ENCODE measurements at regions not wholly inside any gene's neighbourhood (a gene's known extent, or its start where the extent isn't known, plus 50 kb on each side); places are given as distances from the start of the nearest gene placed in this dataset.

- no peak for DNase-seq (ENCODE audit: low read depth, low spot score)
- no peak overlapping the region for H3K4me3 ChIP-seq
- no peaks in the 10 kb centered on the region for H3K36me3 ChIP-seq (ENCODE audit: insufficient read depth, low read length)
- no peak overlapping the region for H3K9ac ChIP-seq (ENCODE audit: insufficient read length)
- no peaks in the 10 kb centered on the region for H3K9me3 ChIP-seq (ENCODE audit: low read depth, low read length)
- H3K27ac ChIP-seq, result no peak overlapping the region
- TF ChIP-seq POLR2AphosphoS5 (IDR thresholded peaks at IDR 0.05; ENCODE audit: borderline replicate concordance, low read depth, low read length) (no peak), FOXP2 (optimal IDR thresholded peaks at IDR 0.05; ENCODE audit: control extremely low read depth, extremely low read length, insufficient read depth) (no peak), EZH2 (IDR thresholded peaks at IDR 0.05) (no peak)
Measured at GRCh38 chr3:30102356-30102755, 504.0 kb upstream of the TGFBR2 start.

- Histone ChIP-seq H3K27ac (no peak overlapping the region), H3K36me3 (ENCODE audit: insufficient read depth, low read length) (no peaks in the 10 kb centered on the region), H3K4me3 (no peak overlapping the region), H3K9me3 (ENCODE audit: low read depth, low read length) (no peaks in the 10 kb centered on the region), H3K9ac (ENCODE audit: insufficient read length) (no peak overlapping the region)
- DNase-seq (ENCODE audit: low read depth, low spot score), result no peak
- no peak for TF ChIP-seq POLR2AphosphoS5 (IDR thresholded peaks at IDR 0.05; ENCODE audit: borderline replicate concordance, low read depth, low read length)
Measured at GRCh38 chr3:30103186-30103585, 503.2 kb upstream of the TGFBR2 start.

DNA sequence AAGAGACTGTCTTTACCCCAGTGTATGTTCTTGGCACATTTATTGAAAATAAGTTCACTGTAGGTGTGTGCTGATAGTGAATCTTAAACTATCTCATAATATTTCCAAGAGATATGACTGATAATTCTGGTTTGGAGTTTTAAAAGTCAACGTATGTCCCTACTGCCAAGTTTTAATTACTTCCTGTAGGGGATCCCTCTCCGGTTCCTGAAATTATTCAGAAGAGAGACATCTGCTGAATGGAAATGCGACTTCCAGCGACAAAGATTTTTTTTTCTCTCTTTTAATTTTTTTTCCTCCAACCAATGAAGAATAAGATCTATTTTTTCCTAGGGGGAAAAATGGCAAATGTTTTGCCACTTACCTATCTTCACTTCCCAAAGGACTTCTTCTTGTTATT is 498.9 kb upstream of the TGFBR2 start:
- Histone ChIP-seq H3K9ac (ENCODE audit: insufficient read length) (no peak overlapping the region), H3K9me3 (ENCODE audit: low read depth, low read length) (no peaks in the 10 kb centered on the region), H3K27ac (peak overlapping the region; percentile 31; the same call in 1 of the 2 replicates), H3K36me3 (ENCODE audit: insufficient read depth, low read length) (no peaks in the 10 kb centered on the region), H3K4me3 (no peak overlapping the region)
- DNase-seq (ENCODE audit: low read depth, low spot score), result no peak
- TF ChIP-seq FOXP2 (optimal IDR thresholded peaks at IDR 0.05; ENCODE audit: control extremely low read depth, extremely low read length, insufficient read depth) (no peak), POLR2AphosphoS5 (IDR thresholded peaks at IDR 0.05; ENCODE audit: borderline replicate concordance, low read depth, low read length) (no peak), EZH2 (IDR thresholded peaks at IDR 0.05) (no peak)

DNA sequence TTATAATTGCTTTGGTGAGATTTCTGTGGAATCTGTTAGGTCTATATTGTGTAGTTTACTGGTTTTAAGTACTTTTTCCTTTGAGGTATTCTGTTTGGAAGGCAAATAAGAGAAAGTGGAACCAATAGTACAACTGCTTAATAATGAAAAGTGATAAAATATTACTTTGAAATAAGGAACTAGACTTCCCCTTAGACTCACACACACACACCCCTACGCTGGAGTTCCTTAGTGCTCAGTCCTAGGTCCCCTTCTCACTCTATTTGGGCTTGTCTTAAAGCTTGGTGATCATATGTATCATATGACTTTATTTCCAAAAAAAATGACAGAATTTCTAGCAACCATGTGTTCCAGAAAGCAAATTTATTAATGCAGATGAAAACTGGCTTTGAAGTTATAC is 494.0 kb upstream of the TGFBR2 start:
- Histone ChIP-seq H3K27ac (no peak overlapping the region), H3K9ac (ENCODE audit: insufficient read length) (no peak overlapping the region), H3K4me3 (no peak overlapping the region), H3K36me3 (ENCODE audit: insufficient read depth, low read length) (no peaks in the 10 kb centered on the region), H3K9me3 (ENCODE audit: low read depth, low read length) (no peaks in the 10 kb centered on the region)
- DNase-seq (ENCODE audit: low read depth, low spot score), result no peak
- TF ChIP-seq POLR2AphosphoS5 (IDR thresholded peaks at IDR 0.05; ENCODE audit: borderline replicate concordance, low read depth, low read length) (no peak), EZH2 (IDR thresholded peaks at IDR 0.05) (no peak), FOXP2 (optimal IDR thresholded peaks at IDR 0.05; ENCODE audit: control extremely low read depth, extremely low read length, insufficient read depth) (no peak)

- Histone ChIP-seq H3K9ac (ENCODE audit: insufficient read length) (no peak overlapping the region), H3K4me3 (no peak overlapping the region), H3K36me3 (ENCODE audit: insufficient read depth, low read length) (no peaks in the 10 kb centered on the region), H3K27ac (no peak overlapping the region), H3K9me3 (ENCODE audit: low read depth, low read length) (no peaks in the 10 kb centered on the region)
- TF ChIP-seq FOXP2 (optimal IDR thresholded peaks at IDR 0.05; ENCODE audit: control extremely low read depth, extremely low read length, insufficient read depth) (no peak), EZH2 (IDR thresholded peaks at IDR 0.05) (no peak), POLR2AphosphoS5 (IDR thresholded peaks at IDR 0.05; ENCODE audit: borderline replicate concordance, low read depth, low read length) (no peak)
- no peak for DNase-seq (ENCODE audit: low read depth, low spot score)
Measured at GRCh38 chr3:30112902-30113484, 493.4 kb upstream of the TGFBR2 start.

DNA sequence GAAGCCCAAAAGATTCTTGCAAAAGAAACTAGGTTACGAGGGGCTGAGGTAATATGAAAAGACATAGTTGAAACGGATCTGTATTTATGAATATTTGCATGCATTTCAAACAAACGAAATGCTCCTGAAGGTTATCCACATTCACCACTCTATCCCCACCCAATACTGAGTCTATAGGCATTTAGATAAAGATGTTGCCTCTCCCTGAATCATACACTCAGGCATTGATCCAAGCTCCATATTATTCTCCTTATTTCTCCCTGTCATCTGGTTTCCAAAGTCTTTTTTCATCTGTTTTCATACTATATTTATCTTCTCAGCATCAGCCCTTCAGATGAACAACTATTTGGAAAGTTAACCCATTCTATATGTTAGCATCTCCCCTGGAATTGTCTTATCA is 492.5 kb upstream of the TGFBR2 start:
- Histone ChIP-seq H3K27ac (no peak overlapping the region), H3K4me3 (no peak overlapping the region), H3K9ac (ENCODE audit: insufficient read length) (no peak overlapping the region), H3K9me3 (ENCODE audit: low read depth, low read length) (no peaks in the 10 kb centered on the region), H3K36me3 (ENCODE audit: insufficient read depth, low read length) (no peaks in the 10 kb centered on the region)
- no peak for DNase-seq (ENCODE audit: low read depth, low spot score)
- no peak for TF ChIP-seq FOXP2 (optimal IDR thresholded peaks at IDR 0.05; ENCODE audit: control extremely low read depth, extremely low read length, insufficient read depth)
- no peak for TF ChIP-seq POLR2AphosphoS5 (IDR thresholded peaks at IDR 0.05; ENCODE audit: borderline replicate concordance, low read depth, low read length)
- no peak for TF ChIP-seq EZH2 (IDR thresholded peaks at IDR 0.05)

DNA sequence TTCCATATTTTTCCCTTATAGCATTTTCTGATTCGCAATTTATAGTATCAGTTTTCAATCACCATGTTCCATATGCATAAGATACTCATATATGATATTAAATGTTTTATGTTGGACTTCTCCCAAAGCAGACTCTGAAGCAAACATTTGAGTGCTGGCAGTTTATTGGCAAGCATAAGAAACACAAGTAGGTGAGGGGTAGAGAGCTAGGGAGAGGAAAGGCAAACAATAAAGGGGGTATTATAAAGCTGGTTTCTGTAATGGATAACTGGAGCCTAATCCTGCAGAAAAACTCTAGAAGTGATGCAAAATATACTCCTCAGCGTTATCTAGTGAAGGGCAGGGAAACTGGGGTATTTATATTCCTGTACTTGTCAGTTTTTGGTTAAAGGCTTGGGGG is 491.5 kb upstream of the TGFBR2 start:
- no peak overlapping the region for H3K4me3 ChIP-seq
- no peak for DNase-seq (ENCODE audit: low read depth, low spot score)
- no peak overlapping the region for H3K27ac ChIP-seq
- no peaks in the 10 kb centered on the region for H3K9me3 ChIP-seq (ENCODE audit: low read depth, low read length)
- no peaks in the 10 kb centered on the region for H3K36me3 ChIP-seq (ENCODE audit: insufficient read depth, low read length)
- no peak overlapping the region for H3K9ac ChIP-seq (ENCODE audit: insufficient read length)
- TF ChIP-seq EZH2 (IDR thresholded peaks at IDR 0.05), result no peak
- TF ChIP-seq FOXP2 (optimal IDR thresholded peaks at IDR 0.05; ENCODE audit: control extremely low read depth, extremely low read length, insufficient read depth), result no peak
- no peak for TF ChIP-seq POLR2AphosphoS5 (IDR thresholded peaks at IDR 0.05; ENCODE audit: borderline replicate concordance, low read depth, low read length)

GRCh38 chr3:30122359-30122758 is 484.0 kb upstream of the TGFBR2 start:
- no peak overlapping the region for H3K4me3 ChIP-seq
- TF ChIP-seq EZH2 (IDR thresholded peaks at IDR 0.05) (no peak), POLR2AphosphoS5 (IDR thresholded peaks at IDR 0.05; ENCODE audit: borderline replicate concordance, low read depth, low read length) (no peak), FOXP2 (optimal IDR thresholded peaks at IDR 0.05; ENCODE audit: control extremely low read depth, extremely low read length, insufficient read depth) (no peak)
- H3K36me3 ChIP-seq (ENCODE audit: insufficient read depth, low read length), result no peaks in the 10 kb centered on the region
- H3K27ac ChIP-seq, result no peak overlapping the region
- no peaks in the 10 kb centered on the region for H3K9me3 ChIP-seq (ENCODE audit: low read depth, low read length)
- no peak for DNase-seq (ENCODE audit: low read depth, low spot score)
- H3K9ac ChIP-seq (ENCODE audit: insufficient read length), result no peak overlapping the region

DNA sequence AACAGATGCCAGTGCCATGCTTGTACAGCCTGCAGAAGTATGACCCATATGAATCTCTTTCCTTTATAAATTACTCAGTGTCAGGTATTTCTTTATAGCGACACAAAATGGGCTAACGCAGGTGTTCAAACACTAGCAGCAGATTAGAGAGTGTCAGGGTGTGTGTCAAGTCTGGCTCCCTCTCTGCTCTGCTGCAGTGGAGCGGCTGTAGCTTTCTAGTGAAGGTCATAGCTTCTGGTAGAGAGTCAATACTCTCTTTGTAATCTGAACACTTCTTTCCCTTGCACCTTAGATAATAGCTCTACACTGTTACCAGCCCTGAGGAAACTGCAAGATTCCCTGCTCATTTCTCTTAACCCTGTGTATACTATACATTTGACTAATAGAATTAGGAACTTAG is 483.2 kb upstream of the TGFBR2 start:
- no peak overlapping the region for H3K4me3 ChIP-seq
- no peaks in the 10 kb centered on the region for H3K9me3 ChIP-seq (ENCODE audit: low read depth, low read length)
- H3K36me3 ChIP-seq (ENCODE audit: insufficient read depth, low read length), result no peaks in the 10 kb centered on the region
- no peak overlapping the region for H3K9ac ChIP-seq (ENCODE audit: insufficient read length)
- no peak for DNase-seq (ENCODE audit: low read depth, low spot score)
- no peak overlapping the region for H3K27ac ChIP-seq
- TF ChIP-seq EZH2 (IDR thresholded peaks at IDR 0.05) (no peak), FOXP2 (optimal IDR thresholded peaks at IDR 0.05; ENCODE audit: control extremely low read depth, extremely low read length, insufficient read depth) (no peak), POLR2AphosphoS5 (IDR thresholded peaks at IDR 0.05; ENCODE audit: borderline replicate concordance, low read depth, low read length) (no peak)
